GM21723 (cell line): ENCODE measurements at regions not wholly inside any gene's neighbourhood (a gene's known extent, or its start where the extent isn't known, plus 50 kb on each side); places are given as distances from the start of the nearest gene placed in this dataset.

Experiments used
- ATAC-seq: cut with Tn5 transposase; IDR thresholded peaks from one replicate; pipeline ENCODE4 v1.9.1; 2021; ENCODE audit warnings: mild to moderate bottlenecking, moderate library complexity; ENCODE audit not compliant: unreplicated experiment

GRCh38 chr2:34660741-34661140, 1061.6 kb upstream of the FAM98A start:
- no peak for ATAC-seq

DNA sequence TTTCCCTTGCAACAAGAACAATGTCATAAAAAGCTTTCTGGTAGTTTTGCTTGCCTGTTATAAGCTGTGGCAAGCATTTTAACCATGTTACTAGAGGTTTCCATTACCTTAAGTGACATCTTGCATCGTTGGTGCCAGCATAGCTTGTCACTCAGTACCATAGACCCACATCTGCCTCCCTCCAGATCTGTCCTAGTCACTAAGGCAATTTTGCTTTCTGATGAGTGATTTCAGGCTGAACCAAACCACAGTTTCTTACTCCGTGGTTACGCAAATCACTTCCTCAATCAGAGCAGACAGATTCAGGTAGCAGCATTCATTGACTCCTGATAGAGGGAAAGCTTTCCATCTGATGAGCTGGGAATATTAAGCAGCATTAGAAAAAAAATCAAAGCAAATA, 1057.5 kb upstream of the FAM98A start:
- ATAC-seq = no peak

DNA sequence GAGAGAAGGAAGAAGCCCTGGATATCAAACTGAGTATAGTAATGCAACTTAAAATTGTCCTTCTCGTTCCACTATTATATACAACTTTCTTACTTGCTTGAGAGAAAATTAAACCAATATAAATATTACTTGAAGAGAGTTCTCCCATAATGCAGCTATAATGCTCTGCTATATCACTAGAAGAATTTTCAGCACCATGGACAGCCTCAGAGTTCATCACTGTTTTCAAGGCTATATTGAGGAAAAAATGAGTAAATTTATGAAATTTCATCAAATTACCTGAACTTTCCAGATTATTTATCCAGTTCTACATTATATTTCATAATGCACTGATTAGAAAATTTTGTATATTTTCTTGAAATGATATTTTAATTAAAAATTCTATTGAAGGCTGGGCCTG, 1053.5 kb upstream of the FAM98A start:
- no peak for ATAC-seq

- ATAC-seq = no peak
Measured at GRCh38 chr2:34646901-34647300, 1047.8 kb upstream of the FAM98A start.

DNA sequence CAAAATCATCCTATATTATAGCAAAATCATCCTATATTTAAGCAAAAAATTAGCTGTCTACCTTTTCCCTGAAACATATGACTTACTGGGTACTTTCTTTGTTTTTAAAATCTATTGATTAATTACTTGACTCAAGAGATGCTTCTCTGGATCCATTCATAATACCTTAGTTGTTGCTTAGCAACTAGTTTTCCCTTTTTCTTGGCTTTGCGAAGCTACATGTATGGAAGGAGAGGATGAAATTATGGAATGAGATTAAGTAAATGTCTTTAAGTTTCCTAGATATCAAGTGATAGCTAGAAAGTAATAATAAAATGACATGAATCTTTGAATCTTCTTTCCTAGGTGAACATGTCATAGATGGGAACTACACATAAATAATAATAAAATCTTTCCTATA, 1033.2 kb upstream of the FAM98A start:
- no peak for ATAC-seq

DNA sequence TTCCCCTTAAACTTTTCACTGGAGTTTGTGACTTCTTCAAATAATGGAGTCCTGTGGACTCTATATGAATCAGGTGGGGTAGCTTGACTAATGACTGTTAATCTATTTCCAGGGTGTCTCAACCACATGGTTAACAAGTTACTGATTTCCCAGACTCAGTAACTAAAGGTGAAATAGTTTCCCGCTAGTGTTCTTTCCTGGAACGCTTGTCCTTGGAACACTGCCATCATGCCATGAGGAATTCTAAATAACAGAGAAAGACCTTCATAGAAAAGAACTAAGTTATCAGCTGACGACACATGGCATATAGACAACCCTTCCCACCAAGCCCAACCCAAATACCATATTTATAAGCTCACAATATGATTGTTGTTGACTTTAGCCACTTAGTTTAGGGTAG, 1027.9 kb upstream of the FAM98A start:
- no peak for ATAC-seq

DNA sequence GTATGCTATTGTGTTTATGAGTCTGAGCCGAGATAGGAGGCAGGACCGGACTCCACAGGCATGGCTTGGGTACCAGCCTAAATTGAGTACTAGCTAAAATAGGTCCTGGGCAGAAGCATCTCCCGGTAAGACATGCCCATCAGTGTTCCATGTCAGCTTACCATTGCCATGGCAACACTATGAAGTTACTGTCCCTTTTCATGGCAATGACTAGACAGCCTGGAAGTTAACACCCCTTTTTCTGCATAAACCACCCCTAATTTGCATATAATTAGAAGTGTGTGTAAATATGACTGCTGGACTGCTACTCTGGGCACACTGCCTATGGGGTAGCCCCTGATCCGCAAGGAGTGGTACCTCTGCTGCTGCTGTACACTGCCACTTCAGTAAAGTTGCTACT, 1005.1 kb upstream of the FAM98A start:
- no peak for ATAC-seq

- ATAC-seq = no peak
Measured at GRCh38 chr2:34602262-34602661, 1003.2 kb upstream of the FAM98A start.

DNA sequence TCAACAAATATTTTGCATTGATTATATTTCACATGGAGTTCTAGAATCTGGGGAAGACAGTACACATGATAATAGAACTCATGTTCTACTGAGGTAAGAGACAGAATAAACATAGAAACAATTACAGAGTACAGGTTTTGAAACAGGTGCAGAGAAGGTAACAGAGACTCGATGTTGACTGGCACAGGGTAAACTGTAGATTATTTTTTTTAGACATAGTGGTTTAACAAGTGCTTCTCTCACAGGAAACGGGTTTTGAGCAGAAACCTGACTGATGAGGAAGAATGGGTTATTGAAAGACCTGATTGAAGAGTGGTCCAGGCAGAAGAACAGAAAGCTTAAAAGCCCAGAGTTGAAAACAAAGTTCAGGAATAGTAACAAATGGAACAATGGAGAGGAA, 1002.5 kb upstream of the FAM98A start:
- ATAC-seq = no peak

DNA sequence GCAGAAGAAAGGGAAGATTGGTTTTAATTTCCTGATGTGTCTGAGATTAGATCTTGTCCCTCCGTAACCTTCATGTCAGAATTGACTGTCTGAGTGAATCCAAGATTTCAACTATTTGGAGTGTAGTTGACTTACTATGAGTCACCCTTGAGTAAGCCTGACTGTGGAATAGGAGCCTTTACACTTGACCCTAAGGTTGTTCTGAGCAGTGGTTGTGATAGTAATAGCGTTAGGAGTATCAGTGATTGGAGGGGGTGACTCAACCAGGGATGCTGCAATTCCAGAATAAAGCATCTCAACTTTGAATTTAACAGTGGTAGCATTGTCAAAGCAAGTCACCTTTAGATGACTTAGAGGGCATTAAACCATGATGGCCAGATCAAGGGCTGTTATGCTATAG, 979.5 kb upstream of the FAM98A start:
- ATAC-seq = no peak

- ATAC-seq = no peak
Measured at GRCh38 chr2:34570266-34570872, 971.3 kb upstream of the FAM98A start.

DNA sequence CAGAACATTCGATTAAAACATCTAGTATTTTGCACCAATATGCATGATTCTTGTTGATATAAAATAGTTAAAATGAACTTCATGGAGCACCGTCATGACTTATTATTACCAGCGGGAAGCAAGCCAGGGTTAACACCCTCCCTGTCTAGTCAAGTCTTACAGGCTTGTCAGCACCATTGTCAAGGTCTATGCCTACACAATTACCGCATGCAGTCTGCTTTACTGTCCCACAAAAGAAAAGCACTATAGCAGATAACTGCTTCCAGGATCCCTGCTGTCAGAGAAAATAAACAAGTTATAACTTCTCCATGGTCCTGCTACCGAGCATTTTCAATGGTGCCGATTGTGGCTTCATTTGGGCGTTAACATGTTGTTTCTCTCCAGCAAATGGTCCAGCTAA, 968.0 kb upstream of the FAM98A start:
- no peak for ATAC-seq

DNA sequence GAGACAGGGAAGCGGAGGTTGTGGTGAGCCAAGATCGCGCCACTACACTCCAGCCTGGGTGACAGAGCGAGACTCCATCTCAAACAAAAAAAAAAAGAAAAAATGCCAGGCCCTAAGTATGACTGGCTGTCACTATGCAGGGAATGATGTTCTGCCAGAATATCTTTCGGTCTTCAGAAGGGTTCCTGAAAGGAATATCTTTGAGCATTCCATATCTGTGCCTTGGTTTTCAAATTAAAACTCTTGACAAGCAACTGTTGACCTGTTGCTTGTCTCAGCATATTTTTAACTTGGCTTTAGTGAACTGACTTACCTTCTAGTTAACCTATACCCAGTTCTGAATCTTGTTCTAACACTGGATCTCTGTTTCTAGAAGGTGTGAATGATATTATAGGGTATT, 953.2 kb upstream of the FAM98A start:
- no peak for ATAC-seq

- no peak for ATAC-seq
Measured at GRCh38 chr2:34549710-34550345, 950.7 kb upstream of the FAM98A start.

DNA sequence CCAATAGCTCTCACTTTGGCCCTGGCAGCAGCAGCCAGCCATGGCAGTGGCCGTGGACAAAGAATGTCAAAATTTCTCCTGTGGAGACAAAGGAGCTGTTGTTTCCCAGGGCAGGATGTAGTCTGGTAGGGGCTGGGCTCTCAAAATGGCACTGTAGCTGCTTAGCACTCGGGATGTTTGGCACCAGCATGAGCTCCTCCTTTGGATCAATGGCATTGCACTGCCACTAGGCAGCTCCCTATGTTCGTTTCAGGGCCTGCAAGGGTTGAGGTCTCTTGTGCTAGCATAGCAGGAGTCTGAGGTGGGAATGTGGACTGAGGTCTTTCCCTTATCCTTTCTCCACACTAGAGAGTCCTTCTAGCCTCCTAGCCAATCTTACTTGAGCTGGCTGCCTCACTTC, 948.8 kb upstream of the FAM98A start:
- no peak for ATAC-seq

GRCh38 chr2:34547340-34547739, 948.2 kb upstream of the FAM98A start:
- no peak for ATAC-seq

GRCh38 chr2:34545486-34546136, 946.5 kb upstream of the FAM98A start:
- no peak for ATAC-seq

GRCh38 chr2:34534761-34535160, 935.7 kb upstream of the FAM98A start:
- no peak for ATAC-seq

DNA sequence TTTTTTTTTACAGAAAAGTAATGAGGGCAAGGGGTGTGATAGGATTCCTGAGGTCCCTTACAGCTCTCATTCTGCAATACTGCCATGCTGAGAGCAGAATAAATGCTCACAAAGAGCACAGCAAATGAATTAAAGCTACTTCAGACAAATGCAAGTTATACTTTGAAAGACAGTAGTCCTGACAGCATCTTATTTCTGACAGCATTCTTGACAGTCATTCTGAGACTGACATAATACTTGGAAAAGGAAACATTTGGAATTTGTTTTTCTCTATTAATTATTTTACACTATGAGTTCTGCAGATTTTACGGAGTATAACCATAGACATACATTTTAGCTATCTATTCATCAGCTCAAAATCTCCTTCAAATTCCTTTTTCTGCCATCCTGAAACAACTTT, 935.2 kb upstream of the FAM98A start:
- no peak for ATAC-seq

DNA sequence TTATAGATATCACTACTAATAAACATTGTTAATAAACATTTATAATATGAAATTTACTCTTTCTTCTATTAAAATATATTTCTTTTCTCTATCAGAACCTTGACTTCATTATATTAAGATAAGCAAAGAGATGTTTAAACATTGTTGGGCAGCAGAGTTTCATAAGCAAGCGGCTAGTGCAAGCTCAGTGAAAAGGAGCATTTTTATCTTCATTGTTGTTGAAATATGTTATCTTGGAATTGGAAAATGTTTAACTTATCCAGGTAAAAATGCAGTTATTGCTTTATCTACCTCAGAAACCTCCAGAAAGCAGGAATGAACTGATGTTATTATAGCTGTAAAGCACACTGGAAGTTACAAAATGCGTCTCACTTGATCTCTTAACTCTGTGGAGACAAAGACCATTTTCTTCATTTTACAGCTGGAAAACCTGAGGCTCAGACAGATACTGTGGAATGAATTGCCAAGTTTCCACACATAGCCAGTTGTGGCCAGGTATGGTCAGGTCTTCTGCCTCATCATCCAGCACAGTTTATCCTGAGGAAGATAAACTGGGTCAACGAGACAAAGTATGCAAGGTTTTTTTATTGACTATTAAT, 934.6 kb upstream of the FAM98A start:
- ATAC-seq = no peak

DNA sequence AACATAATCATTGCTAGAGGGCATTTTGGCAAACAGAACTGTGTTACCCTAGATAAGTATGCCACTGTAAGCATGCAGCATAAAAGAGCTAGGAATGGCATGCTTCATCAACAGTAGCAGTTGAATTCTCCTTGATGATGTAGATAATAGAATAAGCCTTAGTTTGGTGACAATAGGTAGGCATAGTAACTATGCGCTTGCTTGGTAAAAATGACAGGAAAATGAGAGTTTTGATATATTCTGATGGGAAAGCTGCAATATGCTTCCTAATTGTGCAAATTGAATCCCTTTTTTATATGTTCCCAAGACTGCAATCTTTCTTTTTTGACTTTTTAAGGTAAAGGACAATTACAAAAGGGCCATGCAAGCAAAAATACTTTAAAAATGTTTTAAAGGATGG, 930.9 kb upstream of the FAM98A start:
- no peak for ATAC-seq

DNA sequence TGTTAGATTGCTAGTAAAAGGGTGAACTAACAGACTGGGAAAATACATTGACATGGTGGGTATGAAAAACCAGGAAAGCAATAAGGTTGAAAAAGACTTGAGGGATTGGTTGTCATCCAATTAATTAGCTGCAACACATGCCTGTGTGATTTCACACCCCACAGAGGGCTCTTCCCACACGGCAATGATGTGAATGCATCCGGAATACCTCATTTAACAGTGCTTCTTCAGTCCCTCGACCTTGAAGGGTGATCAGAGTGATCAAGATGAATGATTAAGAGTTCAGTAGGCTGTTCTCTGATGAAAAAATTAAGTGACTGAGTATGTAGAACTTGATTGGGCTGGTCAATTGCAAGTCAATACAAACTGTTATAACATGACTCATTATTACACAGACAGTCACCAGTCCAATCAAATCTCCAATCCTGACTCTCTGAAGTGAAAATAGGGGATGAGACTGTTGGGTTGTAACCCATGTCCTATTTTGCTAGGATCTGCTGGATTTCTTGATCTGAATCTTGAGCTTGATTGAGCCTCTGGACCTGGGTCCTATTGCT, 924.9 kb upstream of the FAM98A start:
- no peak for ATAC-seq
